ENCODE measurements at regions not wholly inside any gene's neighbourhood (a gene's known extent, or its start where the extent isn't known, plus 50 kb on each side); places are given as distances from the start of the nearest gene placed in this dataset.

DNA sequence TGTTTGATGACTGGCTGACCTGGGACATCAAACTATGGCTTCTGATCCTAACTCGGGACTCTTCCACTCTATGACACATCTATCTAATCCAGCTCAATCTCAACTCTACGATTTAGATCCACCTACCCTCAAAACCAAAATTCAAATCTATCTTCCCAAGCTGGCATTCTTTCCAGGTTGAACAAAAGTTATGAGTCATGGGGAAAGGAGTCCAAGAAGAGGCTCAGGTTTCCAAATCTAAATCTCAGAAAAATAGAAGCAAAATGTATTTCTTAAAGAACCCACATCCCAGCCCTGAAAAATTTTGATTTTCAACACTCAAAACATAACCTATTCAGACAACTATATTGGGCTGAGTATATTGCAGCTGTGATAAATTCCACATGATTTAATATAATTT, 143.9 kb upstream of the IPO5 start:
- no peak overlapping the region for H3K4me3 ChIP-seq (ENCODE audit: control insufficient read depth, low read depth, low read length)
- TF ChIP-seq, protein P1, sequence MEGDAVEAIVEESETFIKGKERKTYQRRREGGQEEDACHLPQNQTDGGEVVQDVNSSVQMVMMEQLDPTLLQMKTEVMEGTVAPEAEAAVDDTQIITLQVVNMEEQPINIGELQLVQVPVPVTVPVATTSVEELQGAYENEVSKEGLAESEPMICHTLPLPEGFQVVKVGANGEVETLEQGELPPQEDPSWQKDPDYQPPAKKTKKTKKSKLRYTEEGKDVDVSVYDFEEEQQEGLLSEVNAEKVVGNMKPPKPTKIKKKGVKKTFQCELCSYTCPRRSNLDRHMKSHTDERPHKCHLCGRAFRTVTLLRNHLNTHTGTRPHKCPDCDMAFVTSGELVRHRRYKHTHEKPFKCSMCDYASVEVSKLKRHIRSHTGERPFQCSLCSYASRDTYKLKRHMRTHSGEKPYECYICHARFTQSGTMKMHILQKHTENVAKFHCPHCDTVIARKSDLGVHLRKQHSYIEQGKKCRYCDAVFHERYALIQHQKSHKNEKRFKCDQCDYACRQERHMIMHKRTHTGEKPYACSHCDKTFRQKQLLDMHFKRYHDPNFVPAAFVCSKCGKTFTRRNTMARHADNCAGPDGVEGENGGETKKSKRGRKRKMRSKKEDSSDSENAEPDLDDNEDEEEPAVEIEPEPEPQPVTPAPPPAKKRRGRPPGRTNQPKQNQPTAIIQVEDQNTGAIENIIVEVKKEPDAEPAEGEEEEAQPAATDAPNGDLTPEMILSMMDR (conservative IDR thresholded peaks at IDR 0.05; ENCODE audit: control insufficient read depth, insufficient read depth, low read depth, low read length): no peak
- peak; percentile 23 for DNase-seq (ENCODE audit: low read depth)

DNA sequence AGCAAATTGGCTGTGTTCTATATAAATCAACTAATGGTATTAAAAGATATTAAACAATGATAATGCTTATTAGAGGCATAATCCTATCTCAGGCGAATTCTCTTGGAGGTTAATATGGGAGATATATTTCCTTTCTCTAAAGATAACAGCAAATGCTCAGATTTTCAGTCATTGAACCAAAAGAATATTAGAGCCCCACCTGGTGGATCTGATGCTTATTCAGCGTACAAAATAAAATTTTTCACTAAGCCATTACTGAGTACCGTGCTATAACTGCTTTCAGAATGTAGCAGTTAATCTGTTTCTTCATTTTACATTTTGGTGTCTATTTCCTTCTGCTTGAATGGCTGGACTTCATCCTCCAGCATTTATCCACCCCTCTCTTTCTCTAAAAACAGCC, 143.3 kb upstream of the IPO5 start:
- H3K4me3 ChIP-seq (ENCODE audit: control insufficient read depth, low read depth, low read length): no peak overlapping the region
- TF ChIP-seq, protein P1 (conservative IDR thresholded peaks at IDR 0.05; ENCODE audit: control insufficient read depth, insufficient read depth, low read depth, low read length): peak; percentile 62
- DNase-seq (ENCODE audit: low read depth): peak; percentile 43

DNA sequence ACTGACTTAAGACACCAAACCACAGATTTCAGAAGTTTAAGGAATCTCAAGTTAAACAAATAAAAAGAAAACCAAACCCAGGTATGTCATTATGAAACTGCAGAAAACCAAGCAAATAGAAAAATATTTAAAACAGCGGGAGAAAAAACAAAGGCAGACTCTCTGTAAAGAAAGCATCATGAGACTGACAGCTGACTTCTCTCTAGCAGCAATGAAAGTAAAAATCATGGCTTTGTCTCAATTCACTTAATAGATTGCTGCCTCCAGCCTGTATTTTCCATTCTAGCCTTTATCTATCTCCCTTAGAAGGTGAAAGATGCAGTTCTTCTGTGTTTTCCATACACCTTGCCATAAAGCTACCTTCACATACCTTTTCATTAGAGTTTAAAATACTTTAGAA, 131.1 kb upstream of the IPO5 start:
- no peak for DNase-seq (ENCODE audit: low read depth)
- TF ChIP-seq, protein P1 (conservative IDR thresholded peaks at IDR 0.05; ENCODE audit: control insufficient read depth, insufficient read depth, low read depth, low read length): no peak
- H3K4me3 ChIP-seq (ENCODE audit: control insufficient read depth, low read depth, low read length): no peak overlapping the region

DNA sequence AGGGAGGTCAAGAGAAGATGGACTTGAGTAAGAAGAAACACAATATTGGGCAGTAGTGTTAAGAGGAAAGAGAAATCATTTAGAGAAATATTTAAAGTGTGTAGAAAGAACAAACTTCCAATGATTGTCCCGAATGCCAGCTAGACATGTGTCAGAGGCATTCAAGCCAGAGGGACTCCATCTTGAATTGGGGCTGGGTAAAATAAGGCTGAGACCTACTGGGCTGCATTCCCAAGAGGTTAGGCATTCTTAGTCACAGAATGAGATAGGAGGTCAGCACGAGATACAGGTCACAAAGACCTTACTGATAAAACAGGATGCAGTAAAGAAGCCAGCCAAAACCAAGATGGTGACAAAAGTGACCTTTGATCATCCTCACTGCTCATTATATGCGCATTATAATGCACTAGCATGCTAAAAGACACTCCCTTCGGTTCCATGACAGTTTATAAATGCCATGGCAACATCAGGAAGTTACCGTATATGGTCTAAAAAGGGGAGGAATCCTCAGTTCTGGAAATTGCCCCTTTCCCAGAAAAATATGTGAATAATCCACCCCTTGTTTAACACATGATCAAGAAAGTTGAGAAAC, 127.0 kb upstream of the IPO5 start:
- TF ChIP-seq, protein P1 (conservative IDR thresholded peaks at IDR 0.05; ENCODE audit: control insufficient read depth, insufficient read depth, low read depth, low read length): no peak
- DNase-seq (ENCODE audit: low read depth): no peak
- H3K4me3 ChIP-seq (ENCODE audit: control insufficient read depth, low read depth, low read length): no peak overlapping the region

DNA sequence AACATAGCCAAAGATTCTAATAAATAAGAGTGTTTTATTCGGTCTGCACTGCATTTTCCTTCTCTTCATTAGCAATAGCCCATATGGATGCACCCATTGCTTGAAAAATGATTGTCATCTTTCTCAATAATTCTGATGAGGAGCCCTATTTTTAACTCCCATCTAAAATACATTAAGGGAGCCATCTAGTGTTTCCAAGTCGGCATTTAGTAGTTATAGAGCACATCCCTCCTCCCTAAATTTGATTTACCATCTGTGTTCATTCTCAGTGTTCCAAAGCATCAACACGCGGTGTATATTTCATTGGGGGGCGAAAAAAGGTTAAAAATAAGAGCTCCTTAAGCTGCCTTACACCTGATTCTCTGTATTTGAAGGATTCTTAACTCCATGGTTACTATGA, 119.2 kb upstream of the IPO5 start:
- no peak for DNase-seq (ENCODE audit: low read depth)
- TF ChIP-seq, protein P1 (conservative IDR thresholded peaks at IDR 0.05; ENCODE audit: control insufficient read depth, insufficient read depth, low read depth, low read length): no peak
- no peak overlapping the region for H3K4me3 ChIP-seq (ENCODE audit: control insufficient read depth, low read depth, low read length)

DNA sequence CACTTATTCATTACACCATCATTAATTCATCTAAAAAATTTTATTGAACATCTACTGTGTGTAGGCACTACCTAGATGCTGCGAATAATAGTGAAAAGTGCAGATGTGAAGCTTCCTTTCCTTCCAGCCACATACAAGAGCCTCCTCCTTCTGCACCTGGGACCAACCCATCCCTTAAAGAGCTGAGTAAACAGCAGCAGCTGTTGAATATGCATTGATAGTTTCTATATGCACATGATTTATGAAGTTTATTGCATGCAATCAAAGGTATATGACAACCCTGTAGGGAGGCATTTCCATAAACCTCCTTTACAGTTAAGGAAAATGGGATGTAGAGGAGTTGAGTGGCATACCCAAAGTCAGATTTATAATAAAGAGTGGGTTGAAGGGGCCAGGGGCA, 110.3 kb upstream of the IPO5 start:
- no peak overlapping the region for H3K4me3 ChIP-seq (ENCODE audit: control insufficient read depth, low read depth, low read length)
- TF ChIP-seq, protein P1 (conservative IDR thresholded peaks at IDR 0.05; ENCODE audit: control insufficient read depth, insufficient read depth, low read depth, low read length): no peak
- DNase-seq (ENCODE audit: low read depth): no peak

DNA sequence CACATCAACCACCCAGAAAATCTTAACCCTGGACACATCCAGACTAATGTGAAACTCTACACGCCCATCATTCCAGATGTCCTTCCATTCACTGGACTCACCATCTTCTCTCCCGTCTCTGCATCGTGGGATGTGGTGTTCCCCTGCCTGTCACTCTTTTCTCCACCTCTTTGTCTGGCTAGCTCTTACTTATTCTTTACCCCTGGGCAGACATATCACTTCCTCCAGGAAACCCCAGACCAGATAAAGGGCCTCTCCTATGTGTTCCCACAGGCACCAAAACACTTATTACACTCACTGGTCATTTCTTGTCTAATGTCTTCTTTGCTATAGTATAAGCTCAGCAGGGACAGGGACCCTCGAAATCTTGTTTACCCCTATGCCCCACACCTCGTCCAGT, 109.3 kb upstream of the IPO5 start:
- no peak for DNase-seq (ENCODE audit: low read depth)
- no peak overlapping the region for H3K4me3 ChIP-seq (ENCODE audit: control insufficient read depth, low read depth, low read length)
- TF ChIP-seq, protein P1 (conservative IDR thresholded peaks at IDR 0.05; ENCODE audit: control insufficient read depth, insufficient read depth, low read depth, low read length): no peak
